NCI-H748 (cell line): ENCODE measurements at regions not wholly inside any gene's neighbourhood (a gene's known extent, or its start where the extent isn't known, plus 50 kb on each side); places are given as distances from the start of the nearest gene placed in this dataset.
"Not testable (repeated sequence)": the region's sequence is repeated elsewhere in the genome, so short reads cannot be mapped to it uniquely, and the experiment has no call there.

Experiments used
- DNase-seq: peaks from one replicate; lab custom pipeline; 2025; ENCODE audit not compliant: unreplicated experiment; lab: John Stamatoyannopoulos, UW

DNA sequence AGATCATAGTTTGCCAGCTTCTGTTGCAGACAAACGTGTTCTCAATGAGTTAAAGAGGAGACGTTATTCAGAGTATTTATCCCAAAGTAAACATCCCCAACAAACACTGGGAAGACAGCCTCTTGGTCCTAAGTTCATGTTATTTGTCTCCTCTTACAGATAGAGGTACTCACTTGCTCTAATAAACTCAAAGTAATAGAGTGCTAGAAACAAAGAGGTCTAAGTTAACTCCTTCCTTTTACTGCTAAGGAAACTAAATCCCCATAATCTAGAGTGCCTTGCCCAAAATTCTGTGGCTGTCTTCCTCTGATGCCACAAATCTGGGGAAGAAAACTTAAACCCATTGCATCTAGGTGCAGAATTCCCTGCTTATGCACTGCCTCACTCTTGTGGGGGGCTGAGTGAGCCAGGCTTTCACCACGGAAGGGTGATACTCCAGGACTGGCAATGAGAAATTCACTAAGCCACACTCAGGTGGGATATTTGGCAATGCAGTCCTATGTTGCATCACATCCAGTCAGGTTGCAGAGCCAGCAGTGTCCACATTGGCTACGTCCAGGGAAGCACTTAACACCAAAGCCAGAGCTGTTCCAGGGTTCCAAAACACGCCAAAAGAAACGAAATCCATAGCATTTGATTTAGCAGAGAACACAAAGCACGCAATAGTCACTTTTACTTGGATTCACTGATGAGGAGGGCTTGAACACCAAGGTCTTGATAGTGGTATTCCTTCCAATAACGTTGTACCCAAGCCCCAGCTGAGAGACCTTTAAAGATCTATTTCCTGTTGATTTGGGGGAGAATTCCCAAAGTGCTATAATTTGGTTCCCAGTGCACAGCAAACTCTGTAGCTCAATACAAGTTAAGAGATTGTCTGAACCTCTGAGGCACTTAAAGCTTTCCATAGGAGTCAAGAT, 81.0 kb upstream of the FOXQ1 start:
- no peak for DNase-seq

GRCh38 chr6:1230281-1230680, 81.6 kb upstream of the FOXQ1 start:
- no peak for DNase-seq

DNA sequence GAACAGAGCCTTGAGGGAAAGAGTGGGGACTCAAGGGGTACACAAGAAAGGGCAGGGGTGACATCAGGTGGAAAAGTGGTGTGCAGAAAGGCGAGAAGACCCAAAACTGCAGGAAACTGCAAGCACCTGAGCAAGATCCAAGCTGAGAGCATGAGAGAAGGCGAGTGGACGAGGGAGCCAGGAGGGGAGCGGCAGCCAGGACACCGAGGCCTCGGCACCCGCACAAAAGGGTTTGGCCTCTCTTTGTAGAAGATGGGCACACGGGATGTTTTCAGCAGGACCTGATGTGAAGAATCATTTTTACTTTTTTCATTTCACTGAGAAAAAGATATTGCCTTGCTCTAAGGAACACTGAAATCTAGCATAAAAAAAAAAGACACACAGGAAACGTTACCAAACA, 82.1 kb upstream of the FOXQ1 start:
- no peak for DNase-seq

DNA sequence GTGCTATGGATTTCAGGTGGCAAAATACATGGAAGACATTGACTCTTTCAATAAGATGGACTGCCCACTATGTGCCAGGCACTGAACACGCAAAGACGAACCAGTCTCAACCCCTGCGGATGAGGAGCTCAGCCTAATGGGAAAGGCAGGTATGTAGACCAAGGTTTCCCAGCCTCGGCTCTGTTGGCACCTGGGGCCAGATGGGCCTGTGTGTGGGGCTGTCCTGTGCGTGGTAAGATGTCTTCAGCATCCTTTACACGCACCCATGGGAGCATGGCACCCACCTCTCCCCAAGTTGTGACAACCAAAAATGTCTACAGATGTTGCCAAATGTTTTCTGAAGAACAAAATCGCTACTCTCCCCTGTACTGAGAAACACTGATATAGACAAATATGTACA, 82.6 kb upstream of the FOXQ1 start:
- DNase-seq = no peak

GRCh38 chr6:1228754-1229191, 83.1 kb upstream of the FOXQ1 start:
- no peak for DNase-seq

GRCh38 chr6:1227935-1228753, 83.8 kb upstream of the FOXQ1 start:
- no peak for DNase-seq

DNA sequence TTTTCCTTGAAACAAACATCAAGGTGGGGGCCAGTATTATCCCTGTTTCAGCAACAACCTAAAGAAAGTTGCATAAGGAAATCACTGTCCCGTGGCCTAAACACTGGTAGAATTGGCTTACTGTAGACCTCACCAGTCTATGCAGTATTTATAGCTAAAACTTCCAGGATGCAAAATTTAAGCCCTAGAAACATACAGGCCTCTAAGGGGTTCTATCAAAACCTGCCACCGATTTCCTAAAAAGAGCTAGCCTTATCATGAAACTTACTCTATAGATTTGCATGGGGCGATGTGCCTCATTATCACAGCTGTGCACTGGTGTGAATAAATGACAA, 84.3 kb upstream of the FOXQ1 start:
- no peak for DNase-seq

GRCh38 chr6:1226277-1227099, 85.4 kb upstream of the FOXQ1 start:
- no peak for DNase-seq

- no peak for DNase-seq
Observed at GRCh38 chr6:1224514-1224913, 87.4 kb upstream of the FOXQ1 start.

GRCh38 chr6:1222728-1223595, 88.9 kb upstream of the FOXQ1 start:
- no peak for DNase-seq

DNA sequence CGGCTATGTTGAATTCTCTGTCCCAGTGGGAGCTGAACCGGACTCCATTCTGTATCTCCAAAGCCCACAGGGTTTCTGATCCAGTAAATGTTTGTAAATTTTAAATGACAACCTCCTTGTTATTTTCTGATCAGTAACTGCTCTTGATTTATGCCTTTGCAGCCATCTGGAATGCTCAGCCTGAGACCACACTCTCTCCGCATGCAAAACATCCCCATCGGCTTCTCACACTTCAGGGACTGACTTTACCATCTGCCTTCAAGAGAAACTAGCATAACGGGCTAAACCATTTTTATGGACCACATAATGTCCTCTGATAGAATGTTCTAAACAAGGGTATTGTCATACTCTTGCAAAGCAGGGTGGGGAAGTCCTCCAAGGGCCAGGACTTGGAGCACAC, 94.5 kb upstream of the FOXQ1 start:
- no peak for DNase-seq

DNA sequence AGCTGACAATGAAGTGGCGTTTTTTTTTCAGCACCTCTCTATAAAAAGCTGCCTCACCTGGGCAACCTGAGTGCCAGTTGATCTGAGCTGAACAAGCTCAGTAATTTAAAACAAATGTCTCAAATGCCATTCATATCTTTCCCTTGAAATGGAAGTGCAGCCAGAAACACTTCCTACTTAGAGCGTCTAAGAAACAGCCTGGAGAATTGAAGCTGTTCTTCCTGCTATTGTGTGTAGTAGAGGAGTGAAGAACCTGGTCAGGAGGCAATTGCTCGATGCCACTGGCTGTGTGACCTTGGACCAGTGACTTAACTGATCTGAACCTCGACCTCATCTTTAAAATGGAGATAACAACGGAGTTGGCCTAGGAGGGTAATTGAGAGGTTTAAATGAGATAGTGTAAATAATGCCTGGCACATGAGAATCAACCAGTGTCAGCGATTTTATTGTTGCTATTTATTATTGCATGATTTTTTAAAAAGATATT, 95.4 kb upstream of the FOXQ1 start:
- DNase-seq = no peak

DNA sequence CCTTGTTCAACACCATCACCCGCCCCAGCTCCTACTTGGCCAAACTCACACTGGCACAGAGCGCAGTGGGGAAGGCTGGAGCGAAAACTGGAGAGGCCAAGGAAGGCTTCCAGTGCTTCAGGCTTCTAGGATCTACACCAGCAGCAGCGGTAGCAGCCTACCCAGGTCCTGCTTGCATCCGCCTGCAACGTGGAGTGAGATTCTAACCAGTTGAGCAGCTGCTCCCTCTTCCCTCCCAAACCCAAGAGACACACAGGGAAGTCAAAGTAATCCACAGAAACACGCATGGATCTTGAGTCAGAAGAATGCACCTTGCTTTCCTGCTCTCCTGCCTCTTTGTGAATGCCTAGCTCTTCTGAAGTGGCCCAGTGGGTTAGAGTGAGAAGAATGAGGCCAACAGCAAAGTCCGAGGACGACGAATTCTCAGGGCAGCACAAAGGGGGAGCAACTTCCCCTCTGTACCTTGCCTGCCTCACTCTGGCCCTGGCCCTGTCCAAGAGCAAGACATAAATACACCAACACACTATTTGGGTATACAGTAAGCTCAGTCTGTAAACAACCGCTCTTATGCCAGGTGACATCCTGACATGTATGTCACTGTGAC, 95.9 kb upstream of the FOXQ1 start:
- no peak for DNase-seq

GRCh38 chr6:1215023-1215422, 96.9 kb upstream of the FOXQ1 start:
- no peak for DNase-seq

DNA sequence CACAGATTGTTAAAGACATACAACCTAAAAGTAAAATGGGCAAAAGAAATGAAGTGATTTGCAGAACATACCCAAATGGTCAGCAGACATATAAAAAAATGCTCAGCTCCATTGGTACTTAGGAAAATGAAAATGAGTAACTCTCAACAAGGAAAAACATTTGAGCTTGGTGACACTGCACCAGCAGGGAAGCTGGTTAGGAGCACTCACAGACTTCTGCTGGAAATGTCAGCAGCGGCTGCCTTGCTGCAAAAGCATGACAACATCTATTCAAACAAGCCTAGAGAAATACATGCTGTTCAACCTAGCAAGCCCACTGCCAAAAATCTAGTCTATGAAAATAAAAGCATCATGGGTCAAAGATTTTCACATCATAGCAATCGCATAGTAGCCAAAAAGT, 99.0 kb upstream of the FOXQ1 start:
- no peak for DNase-seq

DNA sequence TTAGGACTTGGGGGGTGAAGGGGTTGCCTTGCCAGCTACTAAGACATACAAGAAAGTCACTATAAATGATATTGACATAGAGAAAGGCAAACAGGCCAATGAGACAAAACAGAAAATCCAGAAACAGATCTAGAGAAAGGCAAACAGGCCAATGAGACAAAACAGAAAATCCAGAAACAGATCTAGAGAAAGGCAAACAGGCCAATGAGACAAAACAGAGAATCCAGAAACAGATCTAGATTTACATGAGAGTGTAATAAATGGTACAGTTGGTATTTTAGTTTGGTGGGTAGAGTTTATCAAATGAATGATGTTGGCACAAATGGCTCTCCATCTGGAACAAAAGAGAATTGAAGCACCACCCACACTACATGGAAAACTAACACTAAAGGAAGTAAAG, 99.8 kb upstream of the FOXQ1 start:
- not testable (repeated sequence) for DNase-seq

GRCh38 chr6:1210631-1211030, 101.3 kb upstream of the FOXQ1 start:
- not testable (repeated sequence) for DNase-seq

GRCh38 chr6:1208876-1209275, 103.0 kb upstream of the FOXQ1 start:
- DNase-seq = no peak

DNA sequence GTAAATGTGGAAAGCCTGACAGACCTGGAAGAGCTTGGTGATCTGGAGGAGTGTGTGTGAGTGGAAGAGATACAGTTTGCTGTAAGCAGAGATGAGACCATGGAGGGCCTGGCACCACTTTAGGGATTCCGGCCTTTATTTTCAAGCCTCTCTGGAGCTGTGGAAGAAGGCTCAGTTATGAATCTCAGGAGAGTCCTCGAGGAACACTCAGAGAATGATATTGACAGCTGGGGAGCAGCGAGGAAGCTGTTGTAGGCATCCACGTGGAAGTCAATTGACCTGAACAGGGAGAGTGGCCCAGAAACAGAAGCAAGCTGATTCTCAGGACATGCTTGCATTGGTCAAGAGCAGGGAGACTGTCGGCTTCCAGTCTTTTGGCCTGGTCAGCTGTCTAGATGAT, 108.4 kb upstream of the FOXQ1 start:
- no peak for DNase-seq

DNA sequence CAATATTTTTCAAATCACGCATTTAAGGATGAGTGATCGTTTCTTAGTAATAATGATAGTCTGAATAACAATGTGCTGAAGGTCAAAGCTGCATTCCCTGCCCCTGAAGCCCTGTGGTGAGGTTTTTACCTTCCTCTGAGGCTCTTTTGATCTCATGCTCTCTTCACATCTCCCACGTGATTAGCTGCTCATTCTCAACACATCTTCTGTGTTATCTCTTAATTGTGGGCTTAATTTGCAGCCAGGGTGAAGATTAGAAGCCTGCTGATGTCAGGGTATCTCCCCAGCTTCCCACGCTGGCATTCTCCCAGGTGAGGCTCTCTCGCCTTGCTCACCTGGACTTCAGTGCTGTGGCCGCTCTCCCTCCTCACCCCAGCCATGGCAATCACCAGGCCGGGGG, 109.7 kb upstream of the FOXQ1 start:
- no peak for DNase-seq
